HG03175 (cell line): ENCODE measurements at regions not wholly inside any gene's neighbourhood (a gene's known extent, or its start where the extent isn't known, plus 50 kb on each side); places are given as distances from the start of the nearest gene placed in this dataset.

Experiments used
- ATAC-seq: cut with Tn5 transposase; IDR thresholded peaks from one replicate; pipeline ENCODE4 v1.9.1; 2021; ENCODE audit warnings: mild to moderate bottlenecking, moderate library complexity; ENCODE audit not compliant: unreplicated experiment

GRCh38 chr4:151952137-151952536 is 191.3 kb upstream of the GATB start:
- ATAC-seq, result no peak

DNA sequence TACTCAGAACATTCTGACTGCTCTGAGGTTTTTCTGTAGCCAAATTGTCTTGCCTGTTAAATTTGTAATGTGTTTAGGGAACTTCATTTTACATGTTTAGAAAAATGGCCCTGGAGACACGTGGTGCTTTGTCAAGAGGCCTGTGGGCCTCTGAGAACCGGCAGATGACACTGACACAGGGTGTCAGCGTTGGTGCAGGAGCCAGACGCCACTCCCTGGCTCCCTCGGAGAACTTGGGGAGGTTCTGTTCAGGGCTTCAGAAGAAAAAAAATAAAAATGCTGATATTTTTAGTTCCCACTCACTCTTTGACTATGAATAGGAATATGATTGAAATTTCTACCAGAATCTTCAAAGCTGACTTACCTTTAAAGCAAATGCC is 190.9 kb upstream of the GATB start:
- no peak for ATAC-seq

DNA sequence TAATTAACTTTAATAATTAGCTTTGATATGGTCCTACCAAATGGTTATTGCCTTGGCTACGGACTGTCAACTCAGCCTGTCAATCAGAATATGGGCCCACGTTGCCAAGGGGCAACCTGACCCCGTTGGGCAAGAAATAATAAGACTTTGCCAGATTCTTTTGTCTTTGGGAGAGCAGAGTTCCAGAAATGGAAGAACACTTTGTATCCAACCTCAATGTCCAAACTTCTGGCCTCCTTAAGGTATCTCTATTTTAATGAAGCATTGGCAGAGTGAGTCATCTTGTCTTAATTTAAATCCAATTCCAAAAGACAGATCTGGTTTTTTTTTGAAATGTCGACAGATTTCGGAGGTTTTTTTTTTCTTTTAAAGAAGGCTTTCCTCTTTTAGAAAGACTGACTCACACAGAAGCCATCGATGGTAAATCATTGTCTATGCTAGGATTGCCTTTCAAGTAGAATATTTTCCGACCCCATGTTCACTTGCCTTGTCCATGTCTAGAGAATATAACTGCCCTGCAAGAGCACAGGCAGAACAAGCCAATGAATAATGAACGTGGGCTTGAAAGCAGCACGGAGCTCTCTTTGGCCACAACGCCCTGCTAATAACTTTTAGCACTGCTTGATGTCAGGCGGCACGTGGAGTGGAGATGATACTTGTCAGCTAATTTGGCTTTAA is 190.3 kb upstream of the GATB start:
- ATAC-seq, result no peak

GRCh38 chr4:151948351-151949016 is 187.7 kb upstream of the GATB start:
- ATAC-seq, result no peak

DNA sequence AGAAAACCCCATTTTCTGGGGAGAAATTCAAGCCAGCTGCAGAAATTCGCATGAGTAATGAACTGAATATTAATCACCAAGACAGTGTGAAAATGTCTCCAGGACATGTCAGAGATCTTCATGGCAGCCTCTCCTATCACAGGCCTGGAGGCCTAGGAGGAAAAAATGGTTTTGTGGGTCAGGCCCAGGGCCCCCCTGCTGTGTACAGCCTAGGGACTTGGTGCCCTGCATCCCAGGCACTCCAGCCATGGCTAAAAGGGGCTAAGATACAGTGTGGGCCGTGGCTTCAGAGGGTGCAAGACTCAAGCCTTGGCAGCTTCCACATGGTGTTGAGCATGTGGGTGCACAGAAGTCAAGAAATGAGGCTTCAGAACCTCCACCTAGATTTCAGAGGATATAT is 185.9 kb upstream of the GATB start:
- ATAC-seq, result no peak

DNA sequence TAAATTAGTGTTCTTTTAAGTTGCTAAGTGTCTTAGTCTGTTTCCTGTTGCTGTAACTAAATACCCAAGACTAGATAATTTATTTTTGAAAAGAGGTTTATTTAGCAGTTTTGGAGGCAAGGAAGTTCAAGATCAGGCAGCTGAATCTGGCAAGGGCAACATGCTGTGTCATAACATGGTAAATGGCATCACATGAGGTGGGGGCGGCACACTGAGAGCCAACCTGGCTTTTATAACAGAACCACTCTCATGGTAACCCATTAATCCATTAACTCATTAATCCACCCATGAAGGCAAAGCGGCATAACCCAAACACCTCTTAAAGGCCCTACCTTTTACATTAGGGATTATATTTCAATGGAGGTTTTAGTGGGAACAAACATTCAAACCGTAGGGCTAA is 182.2 kb upstream of the GATB start:
- no peak for ATAC-seq

GRCh38 chr4:151940926-151941617 is 180.3 kb upstream of the GATB start:
- ATAC-seq, result no peak

- no peak for ATAC-seq
These were observed 179.5 kb upstream of the GATB start for GRCh38 chr4:151940291-151940690.

DNA sequence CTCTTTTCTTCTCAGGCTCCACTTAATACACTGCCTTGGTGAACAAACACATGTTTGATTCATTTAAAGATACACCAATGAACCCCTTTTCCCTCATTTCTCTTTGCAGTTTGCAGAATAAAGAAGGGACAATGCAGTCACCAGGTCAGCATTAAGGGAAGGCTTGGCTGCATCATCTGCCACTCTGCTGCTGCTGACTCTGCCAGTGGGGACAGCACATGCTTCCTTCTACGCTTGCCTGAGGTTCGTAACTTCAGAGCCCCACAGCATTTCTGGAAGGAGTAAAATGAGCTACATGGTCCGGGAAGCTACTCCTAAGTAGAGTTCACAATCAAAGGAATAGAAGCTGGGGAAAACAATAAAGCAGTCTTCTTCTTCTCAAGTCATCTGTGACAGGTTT is 178.9 kb upstream of the GATB start:
- ATAC-seq, result no peak

DNA sequence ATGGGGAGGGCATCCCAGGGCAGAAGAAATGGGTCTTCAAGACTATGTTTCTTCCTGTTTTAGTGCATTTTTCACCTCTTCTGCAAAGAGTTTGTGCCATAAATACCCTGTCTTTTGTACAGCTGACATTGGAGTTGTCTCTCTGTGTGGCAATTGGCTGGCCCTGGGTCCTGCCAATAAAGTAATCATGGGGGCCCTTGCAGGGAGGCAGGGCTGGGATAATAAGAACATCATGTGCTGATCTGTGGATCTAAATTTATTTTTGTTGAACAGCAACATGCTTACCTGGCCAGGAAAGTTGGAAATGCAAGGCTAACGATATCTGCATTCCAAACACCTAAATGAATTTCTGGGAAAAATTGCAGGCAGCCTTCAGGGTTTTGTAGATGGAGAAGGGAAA is 174.6 kb upstream of the GATB start:
- ATAC-seq, result no peak

- no peak for ATAC-seq
These were observed 174.0 kb upstream of the GATB start for GRCh38 chr4:151934766-151935165.

GRCh38 chr4:151933122-151933827 is 172.5 kb upstream of the GATB start:
- ATAC-seq, result no peak

- ATAC-seq, result no peak
These were observed 170.8 kb upstream of the GATB start for GRCh38 chr4:151931563-151931962.

GRCh38 chr4:151930372-151930771 is 169.6 kb upstream of the GATB start:
- ATAC-seq, result no peak

DNA sequence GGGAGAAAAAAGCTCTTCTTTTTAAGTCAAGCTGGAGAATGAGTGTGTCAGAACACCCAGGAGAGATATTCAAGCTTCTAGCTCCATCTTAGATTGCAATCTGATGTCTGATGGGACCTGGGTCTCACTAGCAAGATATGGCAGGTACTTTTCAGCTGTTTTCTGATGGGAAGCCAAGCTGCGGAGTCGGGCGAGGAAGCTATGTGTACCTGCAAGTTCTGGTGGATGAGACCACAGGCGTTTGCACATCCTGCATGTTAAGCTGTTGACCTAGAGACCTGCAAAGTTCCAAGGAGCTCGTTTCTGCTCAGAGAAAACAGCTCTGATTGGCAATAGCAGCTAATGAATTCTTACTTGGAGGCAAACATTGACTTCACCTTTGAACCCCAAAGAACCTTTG is 167.3 kb upstream of the GATB start:
- ATAC-seq, result no peak

GRCh38 chr4:151922811-151923210 is 162.0 kb upstream of the GATB start:
- ATAC-seq, result no peak

GRCh38 chr4:151922306-151922705 is 161.5 kb upstream of the GATB start:
- no peak for ATAC-seq

GRCh38 chr4:151921811-151922210 is 161.0 kb upstream of the GATB start:
- ATAC-seq, result no peak

GRCh38 chr4:151921386-151921785 is 160.6 kb upstream of the GATB start:
- ATAC-seq, result no peak

DNA sequence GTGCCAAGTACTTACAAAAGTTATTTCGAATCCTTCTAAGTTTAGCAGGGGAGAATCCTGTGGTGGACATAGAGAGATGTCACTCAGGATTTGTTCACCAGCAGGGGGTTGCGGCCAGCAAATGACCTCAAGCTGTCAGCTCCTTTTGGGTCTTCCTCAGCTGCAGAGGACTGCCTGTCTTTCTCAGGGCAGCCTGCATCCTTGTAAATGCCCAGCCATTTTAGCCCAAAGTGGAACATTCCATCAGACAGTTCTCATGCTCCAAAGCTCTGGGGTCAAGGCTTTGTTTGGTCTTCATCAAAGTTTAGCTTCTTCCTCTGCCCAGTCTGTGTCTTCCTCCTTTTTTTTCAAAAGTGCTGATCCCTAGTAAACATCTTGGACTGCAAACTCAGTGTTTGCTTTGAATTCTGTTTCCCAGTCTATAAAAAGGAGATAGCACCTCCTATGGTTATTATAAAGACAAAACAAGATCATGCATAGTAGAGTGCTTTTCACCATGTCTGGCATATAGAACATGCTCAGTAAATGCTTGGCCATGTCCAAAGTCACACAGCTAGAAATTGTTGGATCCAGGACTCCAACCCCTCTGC is 156.4 kb upstream of the GATB start:
- ATAC-seq, result no peak

DNA sequence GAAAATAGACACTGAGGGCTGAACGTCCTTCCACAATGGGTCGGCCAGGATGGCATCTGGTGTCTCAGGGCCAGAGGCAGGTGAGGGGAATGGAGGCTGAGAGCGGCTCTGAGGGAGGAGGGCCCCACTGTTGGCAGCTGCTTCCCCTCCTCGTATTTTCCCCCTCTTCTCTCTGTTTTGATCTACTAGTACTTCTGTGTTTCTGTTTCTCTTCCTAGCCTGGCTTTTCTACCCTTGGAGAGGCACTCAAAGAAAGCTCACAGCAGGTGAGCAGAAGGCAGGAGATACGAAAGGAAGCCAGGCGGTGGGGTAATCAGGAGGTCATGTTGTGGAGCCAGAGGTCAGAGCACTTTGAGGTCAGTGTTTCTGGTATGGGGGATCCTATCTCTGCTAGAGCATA is 151.8 kb upstream of the GATB start:
- ATAC-seq, result no peak
